Breast epithelium (tissue), 4 donors: ENCODE measurements at regions not wholly inside any gene's neighbourhood (a gene's known extent, or its start where the extent isn't known, plus 50 kb on each side); places are given as distances from the start of the nearest gene placed in this dataset.

Experiments used
- DNase-seq, 2 donors: peaks; one replicate each; pipeline ENCODE4 v3.0.0-alpha.2; 2019; ENCODE audit warnings: low spot score in 2 of 2
- H3K27ac ChIP-seq, 2 donors: fragments of 200-600 bp; sonication (generic) in 1 of 2; one replicate each; pipeline ENCODE4 v1.5.1; 2016 to 2019; ENCODE audit warnings: mild to moderate bottlenecking in 1 of 2
- H3K27me3 ChIP-seq, 2 donors: fragments of 200-600 bp; sonication (generic) in 1 of 2; one replicate each; pipeline versions ENCODE4 v1.5.1 to v1.6.0; 2017 to 2019; ENCODE audit warnings: control low read depth in 1 of 2, mild to moderate bottlenecking in 1 of 2
- H3K36me3 ChIP-seq: fragments of 200-600 bp; one replicate; pipeline ENCODE4 v1.5.1; 2019
- H3K4me1 ChIP-seq, 2 donors: fragments of 200-600 bp; sonication (generic); one replicate each; pipeline ENCODE4 v1.5.1; 2016 to 2019; ENCODE audit warnings: control low read depth in 1 of 2
- H3K4me3 ChIP-seq, 3 donors: fragments of 200-600 bp; sonication (generic); 1 replicate in 2 of 3; 2 replicates in 1 of 3; pipeline ENCODE4 v1.5.1; 2016 to 2019; ENCODE audit warnings: mild to moderate bottlenecking in 3 of 3, moderate library complexity in 2 of 3
- H3K9me3 ChIP-seq, 2 donors: fragments of 200-600 bp; sonication (generic) in 1 of 2; one replicate each; pipeline ENCODE4 v1.5.1; 2016 to 2019; ENCODE audit warnings: control low read depth in 1 of 2
- POLR2A ChIP-seq: fragments of 450-650 bp; IDR thresholded peaks from one replicate; pipeline ENCODE4 v1.6.1; 2016; ENCODE audit warnings: antibody characterized with exemption, mild to moderate bottlenecking, moderate library complexity
- POLR2AphosphoS5 ChIP-seq, 3 donors: sonication (generic); formaldehyde crosslinking; IDR thresholded peaks; one replicate each; pipeline ENCODE4 v1.6.1; 2017; ENCODE audit warnings: antibody characterized with exemption in 3 of 3
- intact Hi-C: fragments of 100-400 bp; cut with DNase I; formaldehyde crosslinking; loops from one replicate; pipeline ENCODE4 v1.15.1; 2023; ENCODE audit warnings: low total_unique reads
- TF ChIP-seq, protein P1 (sequence below), 3 donors: fragments of 450-650 bp; IDR thresholded peaks; one replicate each; pipeline ENCODE4 v1.5.1; 2016 to 2017; ENCODE audit warnings: antibody characterized with exemption in 3 of 3, mild to moderate bottlenecking in 3 of 3, moderate library complexity in 3 of 3

DNA sequence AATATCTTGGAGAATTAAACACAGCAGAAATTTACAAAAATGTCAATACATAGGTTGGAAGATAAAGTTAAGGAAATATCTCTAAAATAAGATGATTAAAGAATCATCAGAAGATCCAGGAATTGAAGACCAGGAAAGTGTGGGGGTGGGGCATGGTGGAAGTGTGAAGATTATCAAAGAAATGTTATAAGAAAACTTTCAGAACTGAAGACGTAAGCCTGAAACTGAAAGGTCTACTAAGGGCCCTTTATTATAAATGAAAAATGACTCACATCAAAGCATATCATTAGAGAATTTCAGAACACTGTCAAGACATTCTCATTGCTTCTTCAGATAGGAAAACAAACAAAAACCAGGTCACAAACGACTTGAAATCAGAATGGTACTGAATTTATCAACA lies 92.4 kb upstream of the DPT start:
- Histone ChIP-seq H3K9me3 (no peaks in the 10 kb centered on the region), H3K27ac (no peak overlapping the region), H3K36me3 (no peaks in the 10 kb centered on the region), H3K4me1 (no peaks in the 10 kb centered on the region), H3K27me3 (no peaks in the 10 kb centered on the region), H3K4me3 (no peak overlapping the region)
- TF ChIP-seq POLR2A, result no peak
- intact Hi-C loops, result no loop called here
- DNase-seq, result no peak

DNA sequence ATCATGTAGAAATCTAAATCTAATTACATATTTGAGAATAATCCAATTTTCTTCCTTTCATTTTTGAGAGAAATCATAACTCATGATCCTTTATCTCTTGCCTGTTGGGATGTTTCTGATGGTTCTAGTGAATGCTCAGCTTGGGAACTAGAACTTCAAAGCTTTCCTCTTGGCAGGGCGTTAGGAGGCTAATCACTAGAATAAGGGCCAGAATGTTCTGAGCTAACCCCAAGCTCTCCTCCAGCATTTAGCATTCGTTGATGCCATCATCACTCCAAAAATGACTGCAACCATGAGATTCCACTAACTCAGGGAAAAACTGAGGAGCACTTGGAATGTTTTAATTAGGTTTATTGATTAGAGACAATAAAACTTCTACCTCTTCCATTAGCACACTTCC lies 93.9 kb upstream of the DPT start:
- no peak for DNase-seq
- H3K27me3 ChIP-seq, result no peaks in the 10 kb centered on the region
- H3K27ac ChIP-seq, result no peak overlapping the region
- no peaks in the 10 kb centered on the region for H3K36me3 ChIP-seq
- intact Hi-C loops, result no loop called here
- no peak overlapping the region for H3K4me3 ChIP-seq
- H3K4me1 ChIP-seq, result no peaks in the 10 kb centered on the region
- no peaks in the 10 kb centered on the region for H3K9me3 ChIP-seq
- TF ChIP-seq POLR2AphosphoS5 (IDR thresholded peaks at IDR 0.05) (no peak), POLR2A (no peak)
- TF ChIP-seq, protein P1, sequence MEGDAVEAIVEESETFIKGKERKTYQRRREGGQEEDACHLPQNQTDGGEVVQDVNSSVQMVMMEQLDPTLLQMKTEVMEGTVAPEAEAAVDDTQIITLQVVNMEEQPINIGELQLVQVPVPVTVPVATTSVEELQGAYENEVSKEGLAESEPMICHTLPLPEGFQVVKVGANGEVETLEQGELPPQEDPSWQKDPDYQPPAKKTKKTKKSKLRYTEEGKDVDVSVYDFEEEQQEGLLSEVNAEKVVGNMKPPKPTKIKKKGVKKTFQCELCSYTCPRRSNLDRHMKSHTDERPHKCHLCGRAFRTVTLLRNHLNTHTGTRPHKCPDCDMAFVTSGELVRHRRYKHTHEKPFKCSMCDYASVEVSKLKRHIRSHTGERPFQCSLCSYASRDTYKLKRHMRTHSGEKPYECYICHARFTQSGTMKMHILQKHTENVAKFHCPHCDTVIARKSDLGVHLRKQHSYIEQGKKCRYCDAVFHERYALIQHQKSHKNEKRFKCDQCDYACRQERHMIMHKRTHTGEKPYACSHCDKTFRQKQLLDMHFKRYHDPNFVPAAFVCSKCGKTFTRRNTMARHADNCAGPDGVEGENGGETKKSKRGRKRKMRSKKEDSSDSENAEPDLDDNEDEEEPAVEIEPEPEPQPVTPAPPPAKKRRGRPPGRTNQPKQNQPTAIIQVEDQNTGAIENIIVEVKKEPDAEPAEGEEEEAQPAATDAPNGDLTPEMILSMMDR (IDR thresholded peaks at IDR 0.05), result no peak

DNA sequence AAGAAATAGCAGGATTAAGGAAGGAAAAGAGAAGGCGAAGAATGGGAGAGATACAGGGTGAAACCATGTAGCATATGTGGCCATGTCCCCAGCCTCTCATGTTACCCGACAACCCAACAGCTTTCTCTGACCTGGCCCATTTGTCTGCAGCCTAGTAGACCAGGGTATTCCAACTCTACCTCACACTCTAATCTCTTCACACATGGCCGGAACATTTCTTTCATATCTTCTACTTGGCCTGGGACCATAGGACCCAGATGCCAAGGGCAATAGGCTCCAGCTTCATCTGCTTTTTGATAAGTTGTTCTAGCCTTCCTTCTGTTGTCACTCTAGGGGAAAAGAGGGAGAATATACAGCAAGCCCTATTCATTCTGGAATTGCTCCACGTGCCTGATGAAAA lies 95.0 kb upstream of the DPT start:
- H3K27ac ChIP-seq, result no peak overlapping the region
- no peak for DNase-seq
- intact Hi-C loops, result no loop called here
- H3K36me3 ChIP-seq, result no peaks in the 10 kb centered on the region
- H3K4me3 ChIP-seq, result no peak overlapping the region
- no peak for TF ChIP-seq POLR2AphosphoS5 (IDR thresholded peaks at IDR 0.05)
- no peak for TF ChIP-seq POLR2A
- TF ChIP-seq, protein P1 (IDR thresholded peaks at IDR 0.05), result no peak
- H3K9me3 ChIP-seq, result no peaks in the 10 kb centered on the region
- H3K4me1 ChIP-seq, result no peaks in the 10 kb centered on the region
- no peaks in the 10 kb centered on the region for H3K27me3 ChIP-seq

DNA sequence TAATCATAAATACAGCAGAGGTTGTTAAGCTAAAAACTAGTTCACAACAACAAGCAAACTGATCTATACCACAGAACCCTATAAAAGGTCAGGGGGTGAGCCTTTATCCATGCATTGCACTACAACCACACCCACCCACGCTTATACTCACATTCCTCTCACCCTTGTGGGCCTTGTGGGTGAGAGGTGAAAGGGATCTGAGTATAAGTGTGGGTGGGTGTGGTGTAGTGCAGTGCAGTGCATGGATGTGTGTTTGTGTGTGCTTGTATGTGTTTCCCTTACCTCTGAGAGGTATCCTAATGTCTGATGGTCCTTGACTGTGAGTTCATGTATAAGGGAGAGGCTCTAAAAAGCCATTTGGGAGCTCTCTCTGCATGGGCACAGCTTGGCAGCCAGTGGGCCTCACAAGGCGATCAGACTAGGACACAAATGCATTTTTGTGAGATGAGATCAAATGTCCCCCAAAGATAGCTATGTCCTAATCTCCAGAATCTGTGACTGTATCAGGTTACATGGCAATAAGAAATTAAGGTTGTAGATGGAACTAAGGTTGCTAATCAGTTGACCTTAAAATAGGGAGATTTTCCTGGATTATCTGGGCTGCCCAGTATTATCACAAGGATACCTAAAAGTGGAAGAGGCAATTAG lies 95.5 kb upstream of the DPT start:
- TF ChIP-seq, protein P1 (IDR thresholded peaks at IDR 0.05), result no peak
- TF ChIP-seq POLR2AphosphoS5 (IDR thresholded peaks at IDR 0.05), result no peak
- no peak for TF ChIP-seq POLR2A
- no peaks in the 10 kb centered on the region for H3K27me3 ChIP-seq
- no peak overlapping the region for H3K4me3 ChIP-seq
- H3K36me3 ChIP-seq, result no peaks in the 10 kb centered on the region
- DNase-seq, result no peak
- no peak overlapping the region for H3K27ac ChIP-seq
- intact Hi-C loops, result no loop called here
- H3K4me1 ChIP-seq, result no peaks in the 10 kb centered on the region
- H3K9me3 ChIP-seq, result no peaks in the 10 kb centered on the region

DNA sequence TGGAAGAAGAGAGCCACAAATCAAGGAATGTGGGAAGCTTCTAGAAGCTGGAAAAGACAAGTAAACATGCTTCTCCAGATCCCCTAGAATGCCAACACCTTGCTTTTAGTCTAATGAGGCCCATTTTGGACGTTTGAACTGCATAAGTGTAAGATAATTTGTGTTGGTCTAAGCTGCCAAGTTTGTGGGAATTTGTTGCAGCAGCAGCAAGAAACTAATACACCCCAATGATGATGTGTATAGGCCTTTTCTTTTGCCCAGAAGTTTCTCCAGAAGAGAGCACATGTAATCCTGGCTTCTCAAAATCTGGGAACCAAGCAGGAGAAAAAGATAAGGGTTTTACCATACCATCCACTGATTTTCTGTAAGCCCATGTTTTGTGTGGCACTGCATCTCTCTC lies 96.1 kb upstream of the DPT start:
- H3K4me1 ChIP-seq, result no peaks in the 10 kb centered on the region
- H3K27me3 ChIP-seq, result no peaks in the 10 kb centered on the region
- intact Hi-C loops, result no loop called here
- no peak overlapping the region for H3K4me3 ChIP-seq
- no peak overlapping the region for H3K27ac ChIP-seq
- H3K9me3 ChIP-seq, result no peaks in the 10 kb centered on the region
- no peak for DNase-seq
- TF ChIP-seq, protein P1 (IDR thresholded peaks at IDR 0.05), result no peak
- TF ChIP-seq POLR2A (no peak), POLR2AphosphoS5 (IDR thresholded peaks at IDR 0.05) (no peak)
- H3K36me3 ChIP-seq, result no peaks in the 10 kb centered on the region

DNA sequence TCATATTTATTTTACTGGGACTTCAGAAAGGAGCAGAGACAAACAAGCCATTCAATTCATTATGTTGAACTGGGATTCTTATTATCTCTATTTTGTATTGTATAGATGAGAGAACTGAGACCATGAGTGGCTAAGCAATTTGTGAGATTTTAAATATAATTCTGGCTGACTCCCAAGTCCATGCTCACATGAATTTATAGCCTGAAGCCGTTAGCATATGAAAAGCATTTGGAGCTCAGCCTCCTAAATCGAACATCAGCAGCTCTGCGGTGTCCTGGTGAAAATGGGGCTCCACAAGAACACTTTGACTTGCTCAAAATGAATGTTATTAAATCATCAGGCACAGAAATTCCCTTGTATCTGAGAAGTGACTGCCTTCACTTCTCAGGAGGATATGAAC lies 96.8 kb upstream of the DPT start:
- Histone ChIP-seq H3K27ac (no peak overlapping the region), H3K4me1 (no peaks in the 10 kb centered on the region), H3K4me3 (no peak overlapping the region), H3K27me3 (no peaks in the 10 kb centered on the region), H3K9me3 (no peaks in the 10 kb centered on the region), H3K36me3 (no peaks in the 10 kb centered on the region)
- no peak for DNase-seq
- intact Hi-C loops, result no loop called here
- TF ChIP-seq, protein P1 (IDR thresholded peaks at IDR 0.05), result no peak
- TF ChIP-seq POLR2AphosphoS5 (IDR thresholded peaks at IDR 0.05) (no peak), POLR2A (no peak)
